Urinary bladder (tissue), 3 donors: ENCODE measurements at regions not wholly inside any gene's neighbourhood (a gene's known extent, or its start where the extent isn't known, plus 50 kb on each side); places are given as distances from the start of the nearest gene placed in this dataset.
"Not testable (repeated sequence)": the region's sequence is repeated elsewhere in the genome, so short reads cannot be mapped to it uniquely, and the experiment has no call there.

Experiments used
- DNase-seq: peaks from one replicate; pipeline ENCODE4 v3.0.0-alpha.2; 2015; ENCODE audit errors: extremely low spot score
- H3K27ac ChIP-seq: one replicate; pipeline ENCODE4 v1.5.1; 2013; ENCODE audit warnings: low read depth, mild to moderate bottlenecking, moderate library complexity
- H3K36me3 ChIP-seq: one replicate; pipeline ENCODE4 v1.6.1; 2013; ENCODE audit warnings: mild to moderate bottlenecking, moderate library complexity; ENCODE audit not compliant: insufficient read depth
- H3K4me1 ChIP-seq: one replicate; pipeline ENCODE4 v1.6.1; 2013; ENCODE audit warnings: mild to moderate bottlenecking, moderate library complexity; ENCODE audit not compliant: insufficient read depth
- H3K4me3 ChIP-seq: one replicate; pipeline ENCODE4 v1.5.1; 2013; ENCODE audit warnings: low read depth, low read length
- WGBS: extraction: QIAGEN DNeasy Blood & Tissue Kit; methylation state at CpG from one replicate; pipeline ENCODE4 v1.1.7; 2013; 5-methylcytosine and 5-hydroxymethylcytosine counted together
- donor health status: healthy with polysubstance abuse.
- donor health status: healthy.

- 47% methylated on average over 5 of the region's 5 CpGs for WGBS
- DNase-seq = no peak
- no peaks in the 10 kb centered on the region for H3K4me1 ChIP-seq
- no peaks in the 10 kb centered on the region for H3K36me3 ChIP-seq
- H3K4me3 ChIP-seq = no peak overlapping the region
- H3K27ac ChIP-seq = no peak overlapping the region
These were observed 148.1 kb downstream of the PCDH7 start for GRCh38 chr4:30868111-30868895.

GRCh38 chr4:30869387-30869786, 149.2 kb downstream of the PCDH7 start:
- H3K27ac ChIP-seq, H3K4me1 ChIP-seq, H3K36me3 ChIP-seq, H3K4me3 ChIP-seq, DNase-seq: not testable (repeated sequence)
- WGBS = 95% methylated on average over 1 of the region's 1 CpG

- 75% methylated on average over 2 of the region's 2 CpGs for WGBS
- H3K4me1 ChIP-seq = no peaks in the 10 kb centered on the region
- no peaks in the 10 kb centered on the region for H3K36me3 ChIP-seq
- H3K4me3 ChIP-seq = no peak overlapping the region
- no peak for DNase-seq
- H3K27ac ChIP-seq = no peak overlapping the region
These were observed 150.3 kb downstream of the PCDH7 start for GRCh38 chr4:30870513-30870912.

GRCh38 chr4:30875658-30876269, 155.6 kb downstream of the PCDH7 start:
- Histone ChIP-seq H3K27ac (no peak overlapping the region), H3K4me1 (no peaks in the 10 kb centered on the region), H3K36me3 (no peaks in the 10 kb centered on the region), H3K4me3 (no peak overlapping the region)
- DNase-seq = no peak
- WGBS = 42% methylated on average over 3 of the region's 3 CpGs

- H3K4me1 ChIP-seq = no peaks in the 10 kb centered on the region
- no peak overlapping the region for H3K27ac ChIP-seq
- no peaks in the 10 kb centered on the region for H3K36me3 ChIP-seq
- no peak overlapping the region for H3K4me3 ChIP-seq
- DNase-seq = no peak
These were observed 159.9 kb downstream of the PCDH7 start for GRCh38 chr4:30879855-30880598.

- WGBS = 73% methylated on average over 2 of the region's 2 CpGs
- H3K4me1 ChIP-seq = no peaks in the 10 kb centered on the region
- no peak overlapping the region for H3K4me3 ChIP-seq
- no peak overlapping the region for H3K27ac ChIP-seq
- no peaks in the 10 kb centered on the region for H3K36me3 ChIP-seq
- no peak for DNase-seq
These were observed 161.8 kb downstream of the PCDH7 start for GRCh38 chr4:30881985-30882384.

GRCh38 chr4:30882443-30882842, 162.3 kb downstream of the PCDH7 start:
- no peak for DNase-seq
- WGBS = 44% methylated on average over 1 of the region's 1 CpG

GRCh38 chr4:30882995-30883675, 163.0 kb downstream of the PCDH7 start:
- Histone ChIP-seq H3K27ac (no peak overlapping the region), H3K4me1 (no peaks in the 10 kb centered on the region), H3K4me3 (no peak overlapping the region), H3K36me3 (no peaks in the 10 kb centered on the region)
- 74% methylated on average over 7 of the region's 7 CpGs for WGBS
- no peak for DNase-seq

More at GRCh38 chr4:30882443-30882842, 162.3 kb downstream of the PCDH7 start:
- no peak overlapping the region for H3K4me3 ChIP-seq
- H3K36me3 ChIP-seq = no peaks in the 10 kb centered on the region
- H3K27ac ChIP-seq = no peak overlapping the region
- no peaks in the 10 kb centered on the region for H3K4me1 ChIP-seq

- Histone ChIP-seq H3K27ac (no peak overlapping the region), H3K4me3 (no peak overlapping the region), H3K36me3 (no peaks in the 10 kb centered on the region), H3K4me1 (no peaks in the 10 kb centered on the region)
- DNase-seq = no peak
- 51% methylated on average over 10 of the region's 10 CpGs for WGBS
These were observed 181.6 kb downstream of the PCDH7 start for GRCh38 chr4:30901461-30902451.

- H3K36me3 ChIP-seq = no peaks in the 10 kb centered on the region
- H3K4me3 ChIP-seq = no peak overlapping the region
- no peaks in the 10 kb centered on the region for H3K4me1 ChIP-seq
- no peak for DNase-seq
- no peak overlapping the region for H3K27ac ChIP-seq
These were observed 183.5 kb downstream of the PCDH7 start for GRCh38 chr4:30903502-30904214.

GRCh38 chr4:30904215-30904555, 184.0 kb downstream of the PCDH7 start:
- WGBS = 76% methylated on average over 2 of the region's 2 CpGs
- H3K27ac ChIP-seq = no peak overlapping the region
- DNase-seq = no peak

GRCh38 chr4:30904588-30904987, 184.4 kb downstream of the PCDH7 start:
- Histone ChIP-seq H3K27ac (no peak overlapping the region), H3K4me1 (no peaks in the 10 kb centered on the region), H3K36me3 (no peaks in the 10 kb centered on the region), H3K4me3 (no peak overlapping the region)
- DNase-seq = no peak
- 87% methylated on average over 2 of the region's 2 CpGs for WGBS

More at GRCh38 chr4:30904215-30904555, 184.0 kb downstream of the PCDH7 start:
- Histone ChIP-seq H3K36me3 (no peaks in the 10 kb centered on the region), H3K4me1 (no peaks in the 10 kb centered on the region), H3K4me3 (no peak overlapping the region)
